CD4-positive, alpha-beta memory T cell (primary cell): ENCODE measurements at regions not wholly inside any gene's neighbourhood (a gene's known extent, or its start where the extent isn't known, plus 50 kb on each side); places are given as distances from the start of the nearest gene placed in this dataset.

Experiments used
- CTCF ChIA-PET: fragments of 350-600 bp; sonication (Branson Sonifier 250); formaldehyde crosslinking; loops from one replicate; lab custom pipeline; 2021; ENCODE audit warnings: inconsistent platforms; ENCODE audit not compliant: partially characterized antibody; lab: Charles Lee
- POLR2A ChIA-PET: fragments of 350-600 bp; sonication (Branson Sonifier 250); formaldehyde crosslinking; loops from one replicate; lab custom pipeline; 2021; ENCODE audit not compliant: partially characterized antibody; lab: Charles Lee
- DNase-seq, 5 donors: peaks; one replicate each; pipeline versions ENCODE4 v3.0.0 to v3.0.0-alpha.2; 2020 to 2022; ENCODE audit warnings: mixed read lengths in 1 of 5
- H3K27ac ChIP-seq: one replicate; pipeline ENCODE4 v1.7.0; 2013; ENCODE audit warnings: low read depth, low read length
- H3K27me3 ChIP-seq: 2 replicates; pipeline ENCODE4 v1.7.0; 2013; ENCODE audit warnings: mild to moderate bottlenecking, low read length, moderate library complexity; ENCODE audit not compliant: insufficient read depth
- H3K36me3 ChIP-seq: 2 replicates; pipeline ENCODE4 v1.7.0; 2013; ENCODE audit warnings: mild to moderate bottlenecking, low read length, moderate library complexity; ENCODE audit not compliant: insufficient read depth
- H3K4me1 ChIP-seq: 2 replicates; pipeline ENCODE4 v1.7.0; 2013; ENCODE audit warnings: mild to moderate bottlenecking, low read length, moderate library complexity; ENCODE audit not compliant: insufficient read depth
- H3K4me3 ChIP-seq, 2 donors: one replicate each; pipeline ENCODE4 v1.7.0; 2013; ENCODE audit warnings: low read length in 2 of 2, mild to moderate bottlenecking in 1 of 2
- H3K9me3 ChIP-seq, 2 donors: one replicate each; pipeline ENCODE4 v1.7.0; 2013; ENCODE audit warnings: low read length in 2 of 2, control low read depth in 1 of 2; ENCODE audit not compliant: control insufficient read depth in 1 of 2
- H3K27ac Mint-ChIP-seq, 7 donors: one replicate each; pipeline ENCODE4 v1.8.0; 2020 to 2021; ENCODE audit warnings: mixed read lengths in 7 of 7, mild to moderate bottlenecking in 6 of 7, inconsistent platforms in 3 of 7, moderate library complexity in 3 of 7
- H3K27me3 Mint-ChIP-seq, 2 donors: one replicate each; pipeline ENCODE4 v1.8.0; 2020 to 2021; ENCODE audit warnings: mixed read lengths in 2 of 2
- H3K36me3 Mint-ChIP-seq, 2 donors: one replicate each; pipeline ENCODE4 v1.8.0; 2020 to 2021; ENCODE audit warnings: mixed read lengths in 2 of 2, inconsistent platforms in 1 of 2, mild to moderate bottlenecking in 1 of 2
- H3K4me1 Mint-ChIP-seq, 4 donors: one replicate each; pipeline ENCODE4 v1.8.0; 2020 to 2021; ENCODE audit warnings: mixed read lengths in 4 of 4, mild to moderate bottlenecking in 1 of 4
- H3K4me3 Mint-ChIP-seq, 8 donors: one replicate each; pipeline ENCODE4 v1.8.0; 2020 to 2021; ENCODE audit warnings: mixed read lengths in 8 of 8, mild to moderate bottlenecking in 7 of 8, moderate library complexity in 6 of 8, inconsistent platforms in 3 of 8
- H3K9me3 Mint-ChIP-seq, 8 donors: one replicate each; pipeline ENCODE4 v1.8.0; 2020 to 2021; ENCODE audit warnings: mixed read lengths in 8 of 8, mild to moderate bottlenecking in 5 of 8, inconsistent platforms in 3 of 8, moderate library complexity in 1 of 8
- intact Hi-C: fragments of 100-400 bp; cut with micrococcal nuclease; formaldehyde crosslinking; loops from one replicate; pipeline ENCODE4 v1.15.1; 2023

DNA sequence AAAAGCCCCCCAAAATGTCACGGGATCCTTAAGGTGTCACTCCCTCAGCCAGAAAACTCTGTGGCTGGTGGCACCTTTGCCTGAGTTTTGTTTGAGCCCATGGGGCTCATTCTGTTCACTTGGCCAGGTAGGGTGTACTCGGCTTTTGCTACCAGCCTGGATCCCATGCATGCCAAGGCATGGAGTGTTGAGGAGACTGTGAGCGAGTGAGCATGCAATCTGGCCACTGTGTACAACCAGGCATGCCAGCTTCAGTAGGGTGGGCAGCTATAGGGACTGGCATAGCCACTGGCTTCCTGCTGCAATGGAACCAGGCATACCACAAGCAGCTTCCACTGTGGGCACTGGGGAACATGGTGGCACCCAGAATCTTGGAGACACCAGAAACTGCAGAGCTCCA is 436.0 kb upstream of the GRM3 start:
- peaks cover 0 to 9% (median 2%) of the 10 kb centered on the region in 8 donors for H3K9me3 Mint-ChIP-seq
- H3K4me3 Mint-ChIP-seq, result no peak overlapping the region
- H3K36me3 Mint-ChIP-seq, result no peaks in the 10 kb centered on the region
- intact Hi-C loops, result no loop called here
- H3K27me3 Mint-ChIP-seq, result no peaks in the 10 kb centered on the region
- no peak for DNase-seq
- Histone ChIP-seq H3K4me1 (no peaks in the 10 kb centered on the region), H3K27ac (no peak overlapping the region), H3K27me3 (no peaks in the 10 kb centered on the region), H3K36me3 (no peaks in the 10 kb centered on the region), H3K9me3 (no peaks in the 10 kb centered on the region), H3K4me3 (no peak overlapping the region)
- no peak overlapping the region for H3K27ac Mint-ChIP-seq
- ChIA-PET POLR2A (no interaction called here), CTCF (no interaction called here)
- H3K4me1 Mint-ChIP-seq, result no peaks in the 10 kb centered on the region

DNA sequence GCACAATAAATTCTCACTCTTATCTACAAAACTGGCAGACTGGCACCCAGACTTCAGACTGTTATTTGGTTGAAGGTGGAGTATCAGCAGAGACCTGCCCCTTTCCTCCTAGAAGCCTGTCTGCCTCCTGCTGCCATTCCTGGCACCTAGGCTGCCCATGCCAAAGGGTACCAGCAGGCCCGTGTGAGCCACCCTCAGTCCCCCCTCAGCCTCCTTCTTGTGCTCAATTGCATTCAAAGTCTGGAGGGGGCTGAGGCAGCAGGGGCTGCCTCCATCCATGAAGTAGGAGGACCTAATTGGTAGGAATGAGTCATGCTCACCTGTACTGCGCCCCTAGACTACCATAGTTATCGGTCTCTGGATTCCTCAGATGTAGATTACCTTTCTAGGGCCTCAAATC is 440.9 kb upstream of the GRM3 start:
- Mint-ChIP-seq H3K27ac (no peak overlapping the region), H3K4me1 (no peaks in the 10 kb centered on the region), H3K36me3 (no peaks in the 10 kb centered on the region), H3K4me3 (no peak overlapping the region), H3K27me3 (no peaks in the 10 kb centered on the region), H3K9me3 (peaks cover 0 to 14% (median 3%) of the 10 kb centered on the region in 8 donors)
- no peak overlapping the region for H3K4me3 ChIP-seq
- ChIA-PET CTCF (no interaction called here), POLR2A (no interaction called here)
- DNase-seq, result no peak
- H3K27me3 ChIP-seq, result no peaks in the 10 kb centered on the region
- H3K4me1 ChIP-seq, result no peaks in the 10 kb centered on the region
- no peaks in the 10 kb centered on the region for H3K36me3 ChIP-seq
- intact Hi-C loops, result no loop called here
- H3K27ac ChIP-seq, result no peak overlapping the region
- no peaks in the 10 kb centered on the region for H3K9me3 ChIP-seq

DNA sequence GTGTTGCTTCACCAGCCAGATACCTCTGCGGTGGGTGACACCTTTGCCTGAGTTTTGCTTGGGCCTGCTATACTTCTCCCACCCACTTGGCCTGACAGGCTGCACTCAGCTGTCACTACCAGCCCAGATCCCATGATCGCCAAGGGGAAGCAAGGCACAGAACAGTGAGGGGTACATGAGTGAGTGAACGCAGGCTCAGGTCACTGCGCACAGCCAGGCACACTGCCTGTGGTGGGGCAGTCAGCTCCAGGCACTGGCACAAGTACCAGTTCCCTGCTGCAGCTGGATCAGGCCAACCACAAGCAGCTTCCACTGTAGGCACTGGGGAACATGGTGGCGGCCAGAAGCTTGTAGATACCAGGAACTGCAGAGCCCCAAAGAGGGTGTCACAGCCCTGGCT is 441.9 kb upstream of the GRM3 start:
- Mint-ChIP-seq H3K9me3 (peaks cover 0 to 14% (median 2%) of the 10 kb centered on the region in 8 donors), H3K27me3 (no peaks in the 10 kb centered on the region), H3K4me3 (no peak overlapping the region), H3K27ac (no peak overlapping the region), H3K4me1 (no peaks in the 10 kb centered on the region), H3K36me3 (no peaks in the 10 kb centered on the region)
- H3K36me3 ChIP-seq, result no peaks in the 10 kb centered on the region
- H3K27ac ChIP-seq, result no peak overlapping the region
- H3K27me3 ChIP-seq, result no peaks in the 10 kb centered on the region
- no peaks in the 10 kb centered on the region for H3K4me1 ChIP-seq
- DNase-seq, result no peak
- no peaks in the 10 kb centered on the region for H3K9me3 ChIP-seq
- CTCF ChIA-PET, result no interaction called here
- H3K4me3 ChIP-seq, result no peak overlapping the region
- intact Hi-C loops, result no loop called here
- POLR2A ChIA-PET, result no interaction called here

DNA sequence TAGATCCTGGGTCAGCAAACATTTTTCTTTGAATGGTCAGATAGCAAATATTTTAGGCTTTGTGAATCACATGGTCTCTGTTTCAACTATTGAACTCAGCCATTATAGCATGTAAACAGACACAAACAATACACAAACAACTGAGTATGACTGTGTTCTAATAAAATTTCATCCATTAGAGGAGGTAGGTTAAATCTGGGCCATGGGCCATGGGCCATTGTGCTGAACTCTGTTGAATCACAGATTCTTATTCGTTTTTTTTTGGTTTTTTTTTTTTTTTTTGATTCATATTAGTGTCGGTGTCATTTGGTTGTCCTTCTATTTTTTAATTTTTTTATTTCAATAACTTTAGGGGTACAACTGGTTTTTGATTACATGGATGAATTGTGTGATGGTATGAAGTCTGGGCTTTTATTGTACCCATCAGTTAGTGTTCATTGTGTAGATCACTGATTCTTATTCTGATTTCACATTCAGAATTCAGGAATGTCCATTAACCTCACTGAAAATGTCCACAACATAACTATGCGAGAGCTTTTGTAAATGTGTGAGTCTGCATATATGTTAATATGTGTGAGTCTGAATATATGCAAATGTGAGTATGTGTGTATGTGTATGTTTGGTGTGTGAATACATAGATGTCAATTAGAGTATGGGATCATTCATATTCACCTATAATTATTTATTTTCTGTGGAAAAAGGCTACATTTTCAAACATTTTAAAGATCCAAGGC is 443.7 kb upstream of the GRM3 start:
- H3K27me3 ChIP-seq, result no peaks in the 10 kb centered on the region
- intact Hi-C loops, result no loop called here
- H3K9me3 ChIP-seq, result no peaks in the 10 kb centered on the region
- POLR2A ChIA-PET, result no interaction called here
- no peak overlapping the region for H3K27ac ChIP-seq
- Mint-ChIP-seq H3K9me3 (peaks cover 0 to 16% (median 4%) of the 10 kb centered on the region in 8 donors), H3K27me3 (no peaks in the 10 kb centered on the region), H3K4me1 (no peaks in the 10 kb centered on the region), H3K27ac (no peak overlapping the region), H3K4me3 (no peak overlapping the region), H3K36me3 (no peaks in the 10 kb centered on the region)
- CTCF ChIA-PET, result no interaction called here
- no peak for DNase-seq
- no peaks in the 10 kb centered on the region for H3K4me1 ChIP-seq
- no peak overlapping the region for H3K4me3 ChIP-seq
- H3K36me3 ChIP-seq, result no peaks in the 10 kb centered on the region

DNA sequence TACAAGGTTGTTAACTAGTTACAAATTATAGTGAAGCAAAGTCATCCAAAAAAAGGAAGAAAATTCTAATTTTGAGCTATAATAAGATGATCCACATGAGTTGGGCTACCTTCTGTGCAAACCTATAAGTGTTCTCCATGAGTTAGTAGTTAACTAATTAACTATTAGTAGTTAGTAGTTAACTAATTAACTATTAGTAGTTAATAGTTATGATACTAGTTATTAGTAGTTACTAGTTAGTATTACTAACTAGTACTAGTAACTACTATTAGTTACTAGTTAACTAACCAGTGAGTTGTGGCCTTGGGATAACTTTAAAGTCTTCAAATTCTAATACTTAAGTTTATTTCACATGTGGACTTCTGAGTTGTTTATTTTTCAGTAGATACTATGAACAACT is 453.4 kb upstream of the GRM3 start:
- H3K4me1 Mint-ChIP-seq, result no peaks in the 10 kb centered on the region
- no peaks in the 10 kb centered on the region for H3K36me3 ChIP-seq
- CTCF ChIA-PET, result interaction anchor here (1.1 kb wide), 1 partner anchor 10 kb away, joined by 3 read pairs; no protein-coding TSS in a partner anchor
- no peaks in the 10 kb centered on the region for H3K27me3 Mint-ChIP-seq
- no peaks in the 10 kb centered on the region for H3K9me3 ChIP-seq
- no peaks in the 10 kb centered on the region for H3K4me1 ChIP-seq
- no peaks in the 10 kb centered on the region for H3K36me3 Mint-ChIP-seq
- no peak overlapping the region for H3K27ac ChIP-seq
- intact Hi-C loops, result no loop called here
- H3K27ac Mint-ChIP-seq, result no peak overlapping the region
- POLR2A ChIA-PET, result no interaction called here
- peaks cover 0 to 10% (median 4%) of the 10 kb centered on the region in 8 donors for H3K9me3 Mint-ChIP-seq
- DNase-seq, result no peak
- no peak overlapping the region for H3K4me3 Mint-ChIP-seq
- H3K4me3 ChIP-seq, result no peak overlapping the region
- H3K27me3 ChIP-seq, result no peaks in the 10 kb centered on the region

DNA sequence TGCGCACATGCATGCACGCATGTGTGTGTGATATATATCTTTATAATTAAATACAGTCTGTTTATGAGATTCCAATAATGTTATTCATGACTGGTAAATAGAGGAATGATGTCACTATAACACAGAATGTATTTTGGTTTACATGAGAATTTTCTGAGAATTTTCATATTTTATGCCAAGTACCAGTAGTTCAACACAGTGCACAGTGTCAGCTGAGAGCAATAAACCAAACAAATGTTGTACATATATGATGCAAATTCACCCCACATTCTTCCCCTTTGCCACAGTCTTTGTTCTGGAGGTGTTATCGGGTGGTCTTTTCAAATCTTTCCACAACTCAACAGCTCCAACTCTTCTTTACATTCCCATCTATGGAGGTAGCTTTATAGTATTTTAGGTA is 462.2 kb upstream of the GRM3 start:
- no peak overlapping the region for H3K4me3 Mint-ChIP-seq
- no peak for DNase-seq
- POLR2A ChIA-PET, result no interaction called here
- Histone ChIP-seq H3K27ac (no peak overlapping the region), H3K36me3 (no peaks in the 10 kb centered on the region), H3K9me3 (no peaks in the 10 kb centered on the region), H3K27me3 (no peaks in the 10 kb centered on the region), H3K4me3 (no peak overlapping the region), H3K4me1 (no peaks in the 10 kb centered on the region)
- intact Hi-C loops, result no loop called here
- peaks cover 0 to 18% (median 2%) of the 10 kb centered on the region in 8 donors for H3K9me3 Mint-ChIP-seq
- H3K27me3 Mint-ChIP-seq, result no peaks in the 10 kb centered on the region
- H3K4me1 Mint-ChIP-seq, result no peaks in the 10 kb centered on the region
- no peaks in the 10 kb centered on the region for H3K36me3 Mint-ChIP-seq
- H3K27ac Mint-ChIP-seq, result no peak overlapping the region
- CTCF ChIA-PET, result no interaction called here

DNA sequence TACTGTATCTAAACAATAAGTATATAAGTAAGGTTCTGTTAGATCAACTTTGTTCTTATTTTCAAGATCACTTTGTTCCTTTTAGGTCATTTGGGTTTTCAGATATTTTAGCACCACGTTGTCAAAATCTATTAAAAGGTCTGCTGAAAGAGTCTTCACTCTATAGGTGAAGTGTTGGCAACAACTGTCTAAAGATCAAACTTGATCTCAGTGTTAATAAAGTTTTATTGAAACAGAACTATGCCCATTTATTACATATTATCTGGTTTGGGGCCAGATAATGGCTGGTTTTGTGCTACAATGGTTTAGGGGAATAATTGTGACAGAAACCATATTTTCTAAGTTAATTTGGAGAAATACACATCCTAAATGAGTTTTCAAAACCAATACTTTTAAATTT is 478.9 kb upstream of the GRM3 start:
- intact Hi-C loops, result no loop called here
- Histone ChIP-seq H3K9me3 (no peaks in the 10 kb centered on the region), H3K27ac (no peak overlapping the region), H3K36me3 (no peaks in the 10 kb centered on the region), H3K4me3 (no peak overlapping the region), H3K4me1 (no peaks in the 10 kb centered on the region), H3K27me3 (no peaks in the 10 kb centered on the region)
- no peaks in the 10 kb centered on the region for H3K27me3 Mint-ChIP-seq
- no peak overlapping the region for H3K27ac Mint-ChIP-seq
- POLR2A ChIA-PET, result no interaction called here
- DNase-seq, result no peak
- CTCF ChIA-PET, result no interaction called here
- H3K9me3 Mint-ChIP-seq, result peaks cover 0 to 12% (median 3%) of the 10 kb centered on the region in 8 donors
- H3K36me3 Mint-ChIP-seq, result no peaks in the 10 kb centered on the region
- H3K4me1 Mint-ChIP-seq, result no peaks in the 10 kb centered on the region
- no peak overlapping the region for H3K4me3 Mint-ChIP-seq
